Pulmonary artery endothelial cell (primary cell): ENCODE measurements at regions not wholly inside any gene's neighbourhood (a gene's known extent, or its start where the extent isn't known, plus 50 kb on each side); places are given as distances from the start of the nearest gene placed in this dataset.
"Not testable (repeated sequence)": the region's sequence is repeated elsewhere in the genome, so short reads cannot be mapped to it uniquely, and the experiment has no call there.

Experiments
- DNase-seq: peaks from one replicate; pipeline ENCODE4 v3.0.0-alpha.2; 2011; ENCODE audit warnings: low read depth, low spot score

GRCh38 chr20:47971058-47971791 lies 185.9 kb upstream of the SULF2 start:
- no peak for DNase-seq

GRCh38 chr20:47970282-47970903 lies 185.1 kb upstream of the SULF2 start:
- DNase-seq, result no peak

GRCh38 chr20:47969426-47969825 lies 184.1 kb upstream of the SULF2 start:
- DNase-seq, result no peak

GRCh38 chr20:47968541-47969310 lies 183.4 kb upstream of the SULF2 start:
- no peak for DNase-seq

GRCh38 chr20:47964149-47964548 lies 178.9 kb upstream of the SULF2 start:
- DNase-seq, result no peak

- no peak for DNase-seq
Observed at GRCh38 chr20:47963022-47963421, 177.7 kb upstream of the SULF2 start.

GRCh38 chr20:47962286-47962963 lies 177.1 kb upstream of the SULF2 start:
- no peak for DNase-seq

GRCh38 chr20:47960769-47961541 lies 175.7 kb upstream of the SULF2 start:
- DNase-seq, result no peak

- DNase-seq, result no peak
Observed at GRCh38 chr20:47960277-47960676, 175.0 kb upstream of the SULF2 start.

GRCh38 chr20:47957989-47958801 lies 172.9 kb upstream of the SULF2 start:
- not testable (repeated sequence) for DNase-seq

- DNase-seq, result no peak
Observed at GRCh38 chr20:47957135-47957534, 171.9 kb upstream of the SULF2 start.

GRCh38 chr20:47956268-47956995 lies 171.2 kb upstream of the SULF2 start:
- DNase-seq, result no peak

GRCh38 chr20:47953471-47953870 lies 168.2 kb upstream of the SULF2 start:
- DNase-seq, result no peak

GRCh38 chr20:47952023-47952564 lies 166.8 kb upstream of the SULF2 start:
- DNase-seq, result no peak

- DNase-seq, result peak; percentile 7
Observed at GRCh38 chr20:47951521-47951971, 166.3 kb upstream of the SULF2 start.

GRCh38 chr20:47950913-47951283 lies 165.6 kb upstream of the SULF2 start:
- DNase-seq, result no peak

- peak; percentile 67 for DNase-seq
Observed at GRCh38 chr20:47950124-47950912, 165.0 kb upstream of the SULF2 start.

- no peak for DNase-seq
Observed at GRCh38 chr20:47949230-47949629, 163.9 kb upstream of the SULF2 start.
